IMR-90 (cell line): ENCODE measurements at regions not wholly inside any gene's neighbourhood (a gene's known extent, or its start where the extent isn't known, plus 50 kb on each side); places are given as distances from the start of the nearest gene placed in this dataset.

ENCODE experiments used
- CTCF ChIP-seq: conservative IDR thresholded peaks from 2 replicates; pipeline ENCODE4 v1.5.1; 2012; ENCODE audit warnings: mild to moderate bottlenecking, low read depth, low read length, improper control_type of control experiment
- POLR2A ChIP-seq: IDR thresholded peaks from 2 replicates; pipeline ENCODE4 v1.6.1; 2012; ENCODE audit warnings: mild to moderate bottlenecking, low read depth, low read length
- RFX5 ChIP-seq: IDR thresholded peaks from 2 replicates; pipeline ENCODE4 v1.8.0; 2012; ENCODE audit warnings: low read depth, mild to moderate bottlenecking, low read length, moderate library complexity
- USF2 ChIP-seq: fragments of 150-350 bp; IDR thresholded peaks from 2 replicates; pipeline ENCODE4 v1.6.1; 2017; ENCODE audit warnings: mild to moderate bottlenecking, antibody characterized with exemption, low read length, low read depth

DNA sequence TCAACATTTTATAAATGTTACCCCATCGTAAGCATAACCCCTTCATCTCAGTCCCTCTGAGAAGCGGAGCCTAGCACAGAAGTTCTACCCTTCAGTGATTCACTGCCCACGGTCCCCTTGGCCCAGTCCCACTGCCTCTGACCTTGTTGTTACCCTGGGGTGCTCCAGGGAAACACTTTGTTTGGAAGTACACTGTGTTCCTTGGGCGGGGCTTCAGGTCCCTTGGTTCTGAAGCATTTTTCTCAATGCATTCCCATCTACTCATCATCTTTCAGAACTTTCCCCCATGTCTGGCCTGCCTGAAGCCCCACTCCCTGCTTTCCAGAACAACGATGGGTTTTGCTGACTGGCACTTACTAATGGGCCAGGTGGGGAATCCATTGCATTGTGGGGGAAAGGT lies 296.2 kb downstream of the FOXA2 start:
- TF ChIP-seq CTCF (no peak), RFX5 (no peak), POLR2A (no peak), USF2 (no peak)
